Stimulated activated effector memory CD8-positive, alpha-beta T cell treated with anti-CD3 and anti-CD28 coated beads, Interleukin-12 subunit alpha, Interleukin-12 subunit beta, amount 100 ng/mL, for 72 hours (primary cell): ENCODE measurements at regions not wholly inside any gene's neighbourhood (a gene's known extent, or its start where the extent isn't known, plus 50 kb on each side); places are given as distances from the start of the nearest gene placed in this dataset.

Experiments used
- ATAC-seq: fragments of 150-1000 bp; cut with Tn5 transposase; 2 replicates; pipeline ENCODE4 v1.10.0; 2021
- DNase-seq, 2 donors: peaks; one replicate each; pipeline ENCODE4 v3.0.0; 2021 to 2022; ENCODE audit warnings: low spot score in 2 of 2
- H3K27ac Mint-ChIP-seq: one replicate; pipeline ENCODE4 v1.8.0; 2022; ENCODE audit warnings: mild to moderate bottlenecking, mixed read lengths
- H3K36me3 Mint-ChIP-seq: one replicate; pipeline ENCODE4 v1.8.0; 2022; ENCODE audit warnings: mild to moderate bottlenecking, mixed read lengths
- H3K4me1 Mint-ChIP-seq: one replicate; pipeline ENCODE4 v1.8.0; 2022; ENCODE audit warnings: mixed read lengths
- H3K4me3 Mint-ChIP-seq: one replicate; pipeline ENCODE4 v1.8.0; 2022; ENCODE audit warnings: mild to moderate bottlenecking, mixed read lengths
- H3K9me3 Mint-ChIP-seq: one replicate; pipeline ENCODE4 v1.8.0; 2022; ENCODE audit warnings: mixed read lengths

DNA sequence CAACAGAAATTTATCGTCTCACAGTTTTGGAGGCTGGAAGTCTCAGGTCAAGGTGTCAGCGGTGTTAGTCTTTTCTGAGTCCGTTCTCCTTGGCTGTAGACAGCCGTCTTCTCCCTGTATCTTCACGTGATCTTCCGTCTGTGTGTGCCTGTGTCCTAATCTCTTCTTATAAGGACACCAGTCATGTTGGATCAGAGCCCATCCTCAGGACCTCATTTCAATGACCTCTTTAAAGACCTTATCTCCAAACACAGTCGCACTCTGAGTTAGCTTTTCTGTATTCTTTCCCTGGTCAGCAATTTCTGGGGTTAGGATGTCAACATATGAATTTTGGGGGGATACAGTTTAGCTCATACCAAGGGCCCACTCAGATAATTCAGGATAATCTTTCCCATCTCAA lies 247.7 kb downstream of the PRDM2 start:
- Mint-ChIP-seq H3K4me3 (no peak overlapping the region), H3K27ac (no peak overlapping the region), H3K4me1 (no peaks in the 10 kb centered on the region), H3K9me3 (peaks cover 4% of the 10 kb centered on the region), H3K36me3 (no peaks in the 10 kb centered on the region)
- ATAC-seq (no peak), DNase-seq (no peak)

DNA sequence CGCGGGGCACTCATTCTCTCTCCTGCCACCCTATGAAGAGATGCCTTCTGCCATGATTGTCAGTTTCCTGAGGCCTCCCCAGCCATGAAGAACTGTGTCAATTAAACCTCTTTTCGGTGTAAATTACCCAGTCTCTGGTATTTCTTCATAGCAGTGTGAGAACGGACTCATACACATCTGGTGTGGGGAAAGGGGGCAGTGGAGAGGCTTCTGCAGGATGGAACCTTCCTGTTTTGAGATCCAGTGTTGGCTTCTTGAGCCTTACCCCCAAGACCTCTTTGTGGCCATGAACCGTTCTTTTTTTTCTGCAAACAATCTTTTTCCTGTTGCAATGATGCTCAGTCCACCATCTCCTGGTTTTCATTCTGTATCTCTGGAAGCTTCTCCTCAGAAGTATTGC lies 248.4 kb downstream of the PRDM2 start:
- Mint-ChIP-seq H3K36me3 (no peaks in the 10 kb centered on the region), H3K4me1 (no peaks in the 10 kb centered on the region), H3K4me3 (no peak overlapping the region), H3K27ac (no peak overlapping the region), H3K9me3 (no peaks in the 10 kb centered on the region)
- ATAC-seq, result no peak
- DNase-seq, result no peak

DNA sequence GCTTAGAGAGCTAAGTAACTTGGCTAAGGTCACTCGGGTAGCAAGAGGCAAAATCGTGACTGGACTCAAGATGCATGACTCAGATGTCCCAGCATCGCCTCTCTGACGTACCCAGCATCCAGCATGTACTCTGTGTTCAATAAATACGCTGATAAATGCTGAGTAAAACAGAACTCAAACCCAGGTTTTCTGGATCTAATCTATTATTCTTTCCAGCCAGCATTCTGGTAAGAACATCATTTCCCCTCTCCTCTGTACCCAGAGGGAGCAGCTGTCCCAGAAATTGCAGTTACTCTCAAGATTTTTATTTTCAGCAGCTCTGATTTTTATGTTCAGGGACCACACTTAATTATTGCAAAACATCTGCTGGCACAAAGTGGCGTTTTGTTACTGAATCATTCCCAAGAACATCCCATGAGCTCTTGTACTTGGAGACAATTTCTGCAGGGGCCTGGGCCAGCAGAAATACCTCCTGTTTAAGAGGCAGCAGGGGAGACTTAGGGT lies 249.0 kb downstream of the PRDM2 start:
- H3K9me3 Mint-ChIP-seq, result no peaks in the 10 kb centered on the region
- H3K36me3 Mint-ChIP-seq, result no peaks in the 10 kb centered on the region
- no peak overlapping the region for H3K27ac Mint-ChIP-seq
- no peaks in the 10 kb centered on the region for H3K4me1 Mint-ChIP-seq
- ATAC-seq (no peak), DNase-seq (no peak)
- no peak overlapping the region for H3K4me3 Mint-ChIP-seq

DNA sequence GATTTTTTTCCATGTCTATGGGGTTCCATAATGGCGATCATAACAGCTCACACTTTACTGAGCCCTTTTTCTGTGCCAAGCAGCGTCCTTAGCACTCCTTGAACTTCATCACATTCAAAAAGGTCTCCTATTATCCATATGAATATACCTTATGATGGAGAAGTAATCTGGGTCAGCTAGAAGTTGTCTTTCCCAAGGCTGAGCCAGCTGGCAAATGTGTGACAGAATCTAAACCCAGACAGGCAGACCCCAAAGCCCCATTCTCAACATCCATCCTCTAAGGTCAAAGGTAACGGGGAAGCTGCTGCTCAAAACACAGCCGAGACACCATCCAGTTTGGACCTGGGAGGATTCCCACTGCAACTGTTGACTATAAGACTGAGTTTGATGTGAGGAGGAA lies 249.6 kb downstream of the PRDM2 start:
- Mint-ChIP-seq H3K9me3 (no peaks in the 10 kb centered on the region), H3K4me1 (no peaks in the 10 kb centered on the region), H3K4me3 (no peak overlapping the region), H3K27ac (no peak overlapping the region), H3K36me3 (no peaks in the 10 kb centered on the region)
- ATAC-seq (no peak), DNase-seq (no peak)

DNA sequence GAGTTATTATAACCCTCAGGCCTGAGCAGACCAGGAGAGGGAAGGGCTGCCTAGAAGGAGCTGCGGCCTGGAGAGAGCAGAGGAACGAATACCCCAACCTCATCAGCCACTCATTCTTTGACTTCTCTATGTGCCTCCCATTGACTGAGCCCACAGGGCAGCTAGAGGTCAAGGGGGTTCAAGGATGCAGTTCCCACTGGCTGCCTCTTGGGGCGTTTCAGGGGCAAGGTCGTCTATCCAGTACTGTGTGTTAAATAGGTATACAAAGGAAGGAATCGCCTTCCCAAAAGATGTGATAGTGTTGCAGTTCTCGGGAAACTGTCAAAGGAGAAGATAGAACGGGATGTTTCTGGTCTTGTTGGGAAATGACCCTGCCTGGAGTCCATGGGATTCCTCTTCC lies 250.6 kb downstream of the PRDM2 start:
- Mint-ChIP-seq H3K9me3 (no peaks in the 10 kb centered on the region), H3K36me3 (no peaks in the 10 kb centered on the region), H3K4me1 (no peaks in the 10 kb centered on the region), H3K27ac (no peak overlapping the region), H3K4me3 (no peak overlapping the region)
- ATAC-seq (peak; percentile 58), DNase-seq (no peak)

DNA sequence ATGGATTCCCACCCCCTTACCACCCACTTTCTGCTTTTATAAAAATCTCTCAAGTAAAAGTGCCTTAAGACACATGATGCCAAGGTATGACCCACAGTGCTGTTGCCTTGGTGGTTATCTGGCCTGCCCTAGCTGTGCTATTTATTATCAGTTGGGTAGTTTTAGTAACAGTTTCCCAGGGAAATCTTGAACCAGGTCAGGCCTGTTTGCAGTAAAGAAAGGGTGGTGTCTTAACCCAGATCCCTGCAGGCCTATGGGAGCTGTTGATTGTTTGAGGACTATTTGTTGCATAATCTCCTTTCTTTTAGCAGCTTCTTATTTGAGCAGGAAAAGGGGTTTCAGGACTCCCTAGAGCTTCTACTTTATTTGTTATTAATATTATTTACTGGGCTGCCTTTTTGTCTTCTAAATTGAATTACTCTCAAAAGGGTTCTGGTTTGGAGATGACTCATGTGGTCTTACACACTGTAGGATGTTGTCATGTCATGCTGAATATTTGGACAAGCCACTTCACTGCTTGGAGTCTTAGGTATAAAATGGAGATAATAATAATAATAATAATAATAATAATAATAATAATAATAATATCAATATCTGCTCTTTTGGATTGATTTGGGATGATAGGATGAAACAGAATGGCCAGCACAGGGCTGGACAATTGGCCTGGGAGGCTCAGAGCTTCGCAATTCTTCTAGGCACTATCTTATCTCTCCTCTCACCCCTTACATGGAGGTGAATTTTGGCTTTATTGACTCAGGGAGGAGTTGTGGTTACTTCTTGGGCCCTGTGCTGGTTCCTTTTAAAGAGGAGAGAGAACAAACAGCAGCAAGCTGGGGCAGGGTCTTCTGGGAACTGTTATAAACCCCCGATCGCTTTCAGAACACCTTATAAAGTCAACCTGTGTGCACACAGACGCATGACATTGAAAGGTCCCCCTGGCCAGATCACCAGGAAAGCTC lies 252.1 kb downstream of the PRDM2 start:
- Mint-ChIP-seq H3K4me1 (no peaks in the 10 kb centered on the region), H3K27ac (no peak overlapping the region), H3K36me3 (no peaks in the 10 kb centered on the region), H3K9me3 (no peaks in the 10 kb centered on the region), H3K4me3 (no peak overlapping the region)
- DNase-seq (no peak), ATAC-seq (no peak)

DNA sequence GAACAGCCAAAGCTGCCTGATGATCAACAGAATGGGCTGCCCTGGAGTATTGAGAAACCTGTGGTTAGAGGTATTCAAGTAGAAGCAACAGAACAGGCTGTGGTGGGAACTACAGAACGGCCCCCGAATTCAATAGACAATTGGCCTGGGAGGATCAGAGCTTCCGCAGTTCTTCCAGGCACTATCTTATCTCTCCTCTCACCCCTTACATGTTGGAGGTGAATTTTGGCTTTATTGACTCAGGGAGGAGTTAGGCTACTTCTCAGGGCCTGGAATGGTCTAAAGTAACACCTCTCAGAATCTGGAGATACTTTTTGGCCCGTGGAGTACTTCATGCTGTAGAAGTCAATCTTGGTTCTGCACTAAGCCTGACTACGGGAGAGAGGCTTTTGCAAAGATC lies 253.0 kb downstream of the PRDM2 start:
- Mint-ChIP-seq H3K27ac (no peak overlapping the region), H3K9me3 (no peaks in the 10 kb centered on the region), H3K4me3 (no peak overlapping the region), H3K36me3 (no peaks in the 10 kb centered on the region), H3K4me1 (no peaks in the 10 kb centered on the region)
- ATAC-seq, result no peak
- no peak for DNase-seq

DNA sequence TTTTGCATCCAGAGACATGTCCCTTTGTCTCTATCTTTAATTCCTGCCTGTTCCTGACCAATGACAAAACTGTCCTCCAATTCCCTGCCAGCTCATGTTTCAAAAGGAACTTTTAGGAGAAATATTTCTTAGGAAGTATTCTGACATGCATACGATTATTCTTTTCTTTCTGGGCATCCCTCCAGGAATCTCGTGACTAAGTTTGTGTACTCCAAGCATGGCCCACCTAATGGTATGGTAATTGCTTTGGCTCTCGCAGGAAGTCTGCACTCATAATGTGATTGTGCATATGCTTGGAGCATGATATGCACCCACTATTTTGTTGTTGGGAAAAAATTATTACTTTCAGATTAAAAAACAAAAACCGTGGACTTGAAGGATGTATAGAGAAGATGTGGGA lies 256.4 kb downstream of the PRDM2 start:
- Mint-ChIP-seq H3K36me3 (no peaks in the 10 kb centered on the region), H3K9me3 (no peaks in the 10 kb centered on the region), H3K27ac (no peak overlapping the region), H3K4me3 (no peak overlapping the region), H3K4me1 (no peaks in the 10 kb centered on the region)
- no peak for DNase-seq
- ATAC-seq, result no peak

DNA sequence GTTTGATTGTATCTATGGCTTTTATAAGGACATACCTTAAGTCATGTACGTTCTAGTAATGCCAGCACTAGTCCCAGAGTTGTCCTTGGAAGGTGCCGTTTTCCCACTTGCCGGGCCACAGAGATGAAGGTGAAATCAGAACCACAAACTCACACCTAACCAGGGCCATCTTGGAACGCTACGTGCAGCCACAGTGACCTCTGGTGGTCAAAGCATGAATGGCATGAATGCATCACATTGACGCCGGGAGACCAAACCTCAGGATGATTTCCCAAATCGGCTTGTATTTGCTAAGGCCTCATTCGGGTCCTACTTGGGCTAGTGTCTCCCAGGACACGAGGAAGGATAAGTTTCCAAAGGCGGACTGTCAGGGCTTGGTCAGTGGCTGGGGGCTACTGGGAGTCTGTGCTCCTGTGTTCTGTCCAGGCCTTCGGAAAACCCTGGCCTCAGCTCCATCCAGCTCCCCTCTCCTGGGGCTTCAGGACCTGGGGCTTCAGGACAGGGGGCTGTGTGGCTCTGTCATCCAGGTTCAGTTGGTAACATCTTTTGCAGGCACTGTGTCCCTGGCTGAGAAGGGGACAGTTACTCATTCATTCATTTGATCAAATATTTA lies 260.5 kb downstream of the PRDM2 start:
- ATAC-seq (peak; percentile 49), DNase-seq (peak; percentile 55 to 79)
- Mint-ChIP-seq H3K36me3 (no peaks in the 10 kb centered on the region), H3K4me3 (no peak overlapping the region), H3K9me3 (no peaks in the 10 kb centered on the region), H3K27ac (no peak overlapping the region), H3K4me1 (no peaks in the 10 kb centered on the region)

DNA sequence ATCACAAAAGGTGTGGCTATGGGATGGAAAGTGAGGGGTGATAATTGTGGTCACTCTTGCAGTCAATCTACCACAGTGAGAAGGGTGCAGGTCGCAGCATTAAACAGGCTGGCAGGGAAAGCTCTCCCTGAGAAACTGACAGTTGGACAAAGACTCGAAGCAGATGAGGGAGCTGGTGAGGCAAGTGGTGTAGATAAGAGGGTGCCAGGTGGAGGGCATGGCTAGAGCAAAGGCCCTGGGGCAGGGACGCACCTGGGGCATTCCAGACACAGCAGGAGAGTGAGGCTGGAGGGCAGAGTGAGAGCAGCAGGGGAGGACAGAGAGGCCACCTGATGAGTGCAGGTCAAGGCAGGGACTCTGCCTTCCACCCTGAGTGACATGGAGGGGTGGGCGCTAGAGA lies 264.8 kb downstream of the PRDM2 start:
- H3K4me1 Mint-ChIP-seq, result no peaks in the 10 kb centered on the region
- no peak overlapping the region for H3K4me3 Mint-ChIP-seq
- DNase-seq, result no peak

DNA sequence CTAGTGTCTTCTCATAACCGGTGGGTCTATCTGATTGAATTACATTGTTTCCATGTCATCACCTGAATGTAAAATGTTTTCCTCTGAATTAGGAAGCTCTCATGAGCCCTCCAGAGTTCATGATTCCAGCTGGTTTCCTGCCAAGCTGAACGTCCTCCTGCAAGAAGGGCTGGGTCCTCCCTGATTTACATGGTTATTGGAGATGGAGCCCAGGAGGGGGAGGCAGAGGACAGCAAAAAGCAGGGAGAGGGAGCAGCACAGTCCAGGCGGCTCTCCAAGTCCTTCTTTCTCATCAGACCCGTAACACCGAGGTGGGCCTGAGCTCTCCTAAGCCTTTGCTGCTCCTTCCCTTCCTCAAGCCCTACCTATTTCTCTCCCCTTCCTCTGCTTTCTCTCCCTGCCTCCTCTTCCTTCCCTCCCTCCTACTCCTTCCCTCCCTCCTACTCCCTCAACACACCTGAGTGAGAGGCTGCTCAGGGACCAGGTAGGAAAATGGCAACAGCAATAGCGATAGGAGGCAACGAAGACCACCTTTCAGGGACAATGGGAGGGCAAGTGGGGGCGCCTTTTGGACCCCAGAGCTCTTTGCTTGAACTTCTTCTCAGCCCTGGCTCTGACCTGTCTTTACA lies 265.9 kb downstream of the PRDM2 start:
- Mint-ChIP-seq H3K9me3 (no peaks in the 10 kb centered on the region), H3K4me1 (no peaks in the 10 kb centered on the region), H3K36me3 (no peaks in the 10 kb centered on the region), H3K4me3 (no peak overlapping the region), H3K27ac (no peak overlapping the region)
- DNase-seq (no peak), ATAC-seq (no peak)

More for the DNA sequence above, 264.8 kb downstream of the PRDM2 start:
- Mint-ChIP-seq H3K9me3 (no peaks in the 10 kb centered on the region), H3K36me3 (no peaks in the 10 kb centered on the region), H3K27ac (no peak overlapping the region)
- ATAC-seq, result no peak

DNA sequence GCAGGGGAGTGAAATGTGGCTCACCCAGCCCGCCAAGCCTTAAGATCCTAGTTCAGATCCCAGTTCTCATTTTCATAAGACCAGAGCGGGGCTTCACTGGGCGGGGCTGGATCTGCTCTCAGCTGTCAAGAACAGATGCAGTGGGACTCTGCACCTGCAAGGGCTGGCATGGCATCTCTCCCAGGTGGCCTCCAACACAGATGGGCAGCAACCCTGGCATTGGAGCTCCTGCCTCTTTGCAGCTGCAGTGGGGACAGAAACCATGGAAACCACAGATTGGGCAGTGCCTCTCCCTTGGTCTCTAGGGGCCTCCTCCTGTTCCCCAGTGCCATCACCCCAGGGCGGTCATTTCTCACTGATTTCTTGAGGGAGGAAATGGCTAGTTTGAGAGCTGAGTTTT lies 267.7 kb downstream of the PRDM2 start:
- no peak for ATAC-seq

DNA sequence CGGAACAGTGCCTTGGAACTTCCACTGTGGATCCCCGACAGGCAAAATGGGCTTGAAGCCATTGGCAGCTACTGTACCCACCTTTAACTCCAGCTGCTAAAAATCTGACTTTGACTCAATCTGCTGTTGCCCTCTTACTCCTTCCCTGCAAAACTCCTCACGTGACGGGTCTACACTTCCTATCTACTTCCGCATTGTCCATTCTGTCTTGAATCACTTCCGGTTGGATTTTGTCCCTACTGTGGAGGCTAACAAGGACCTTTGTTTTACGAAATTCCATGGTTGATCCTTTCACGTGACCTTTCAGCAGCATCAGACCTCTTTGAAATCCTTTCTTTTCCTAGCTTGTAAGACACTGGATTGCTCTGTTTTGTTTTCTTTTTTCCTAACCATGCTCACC lies 268.4 kb downstream of the PRDM2 start:
- peaks cover 7% of the 10 kb centered on the region for H3K9me3 Mint-ChIP-seq
- no peak for DNase-seq
- H3K4me1 Mint-ChIP-seq, result no peaks in the 10 kb centered on the region
- no peak overlapping the region for H3K27ac Mint-ChIP-seq
- ATAC-seq, result no peak
- no peak overlapping the region for H3K4me3 Mint-ChIP-seq
- H3K36me3 Mint-ChIP-seq, result no peaks in the 10 kb centered on the region

More for the DNA sequence above, 267.7 kb downstream of the PRDM2 start:
- DNase-seq, result no peak
- H3K9me3 Mint-ChIP-seq, result peaks cover 7% of the 10 kb centered on the region
- no peak overlapping the region for H3K4me3 Mint-ChIP-seq
- H3K27ac Mint-ChIP-seq, result no peak overlapping the region
- H3K36me3 Mint-ChIP-seq, result no peaks in the 10 kb centered on the region
- no peaks in the 10 kb centered on the region for H3K4me1 Mint-ChIP-seq

DNA sequence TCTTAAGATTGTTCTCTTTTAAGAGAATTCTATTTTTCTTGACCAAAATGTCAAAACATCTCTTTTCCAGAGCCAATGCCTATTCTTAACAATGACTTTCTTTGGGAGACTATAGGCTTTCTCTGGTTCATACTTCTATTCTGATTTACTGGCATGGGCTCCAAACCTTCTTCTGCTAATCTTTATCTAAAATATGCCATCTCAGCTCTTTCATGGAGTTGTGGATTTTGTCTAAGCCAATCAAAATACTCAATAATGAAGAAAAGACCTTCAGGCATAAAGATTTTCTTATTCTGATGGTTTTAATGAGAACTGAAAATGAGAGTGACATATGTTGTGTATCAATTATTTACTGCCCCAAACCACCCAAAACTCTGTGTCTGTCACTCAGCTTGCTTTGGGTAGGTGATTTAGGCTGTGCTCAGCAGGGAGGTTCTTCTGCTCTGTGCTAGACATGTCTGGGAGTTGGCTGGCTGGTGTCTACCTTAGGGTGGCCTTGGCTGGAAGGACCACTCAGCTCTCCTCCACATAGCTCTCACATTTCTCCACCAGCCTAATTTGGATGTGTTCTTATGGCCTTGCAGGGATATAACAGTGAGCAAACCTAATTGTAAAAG lies 270.8 kb downstream of the PRDM2 start:
- H3K9me3 Mint-ChIP-seq, result peaks cover 7% of the 10 kb centered on the region
- DNase-seq (no peak), ATAC-seq (no peak)
- H3K36me3 Mint-ChIP-seq, result no peaks in the 10 kb centered on the region
- no peak overlapping the region for H3K4me3 Mint-ChIP-seq
- no peaks in the 10 kb centered on the region for H3K4me1 Mint-ChIP-seq
- no peak overlapping the region for H3K27ac Mint-ChIP-seq

DNA sequence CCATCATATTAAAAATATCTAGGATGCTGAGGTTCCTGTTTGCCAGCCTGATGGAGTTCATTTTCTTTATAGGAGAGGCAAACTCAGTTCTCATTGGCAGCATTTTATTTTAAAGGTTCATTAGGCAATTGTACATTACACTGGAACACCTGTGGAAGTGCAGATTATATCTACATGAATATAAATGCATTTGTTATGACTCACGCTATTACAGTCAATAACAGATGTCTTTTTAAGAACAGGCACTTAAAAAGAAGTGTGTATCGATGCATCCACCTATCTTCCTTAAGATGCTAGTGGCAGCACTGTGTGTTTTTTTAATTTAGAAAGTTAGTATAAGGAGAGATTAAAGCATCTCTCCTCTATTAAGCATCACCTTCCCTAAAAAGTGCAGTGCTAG lies 276.5 kb downstream of the PRDM2 start:
- no peak for ATAC-seq
- Mint-ChIP-seq H3K4me1 (no peaks in the 10 kb centered on the region), H3K27ac (no peak overlapping the region), H3K4me3 (no peak overlapping the region), H3K9me3 (peaks cover 4% of the 10 kb centered on the region), H3K36me3 (no peaks in the 10 kb centered on the region)
- DNase-seq, result no peak
